K562 (cell line): ENCODE measurements at regions not wholly inside any gene's neighbourhood (a gene's known extent, or its start where the extent isn't known, plus 50 kb on each side); places are given as distances from the start of the nearest gene placed in this dataset.

Experiments used
- ATAC-seq: fragments of 200-7000 bp; cut with Tn5 transposase; 3 replicates; pipeline ENCODE4 v1.9.1; 2020; ENCODE audit warnings: moderate library complexity
- BruUV-seq: library from RNA; stranded (reverse); fragments of 400-500 nt; replicated peaks from 2 replicates; lab custom pipeline; 2021; lab: Mats Ljungman, UMichigan
- CTCF ChIA-PET: fragments of 300-600 bp; formaldehyde crosslinking; extraction: SDS; loops from one replicate; lab custom pipeline; 2021; ENCODE audit warnings: low intra/inter-chr PET ratio; lab: Yijun Ruan, JAX
- POLR2A ChIA-PET: fragments of 300-600, 350-650 bp; sonication (Branson Sonifier 250); formaldehyde crosslinking; extraction: SDS; loops from one replicate; lab custom pipeline; 2021; ENCODE audit warnings: antibody characterized with exemption, inconsistent platforms; lab: Yijun Ruan, JAX
- DNase-seq, 4 experiments: peaks; one replicate each; pipeline versions ENCODE4 v3.0.0 to v3.0.0-alpha.2; 2011 to 2018; ENCODE audit warnings: low spot score in 3 of 4, mixed read lengths in 3 of 4; ENCODE audit errors: extremely low read depth in 1 of 4
- FAIRE-seq: peaks from 2 replicates; lab custom pipeline; 2011; peaks lifted over from hg19 to GRCh38; lab: Jason Lieb, UNC
- H2AFZ ChIP-seq: 2 replicates; pipeline ENCODE4 v1.6.0; 2011; ENCODE audit warnings: low read depth, low read length, control low read depth, inconsistent platforms
- H3K27ac ChIP-seq: fragments of 200-600 bp; 3 replicates; pipeline ENCODE4 v1.8.0; 2011; ENCODE audit warnings: low read depth, mild to moderate bottlenecking, control low read depth, inconsistent platforms, low read length, moderate library complexity, mixed read lengths; ENCODE audit errors: extremely low read depth
- H3K27me3 ChIP-seq, 2 experiments: fragments of 300-600 bp in 1 of 2; 2 replicates in 1 of 2; 3 replicates in 1 of 2; pipeline versions ENCODE4 v1.6.0 to v1.8.0; 2011; ENCODE audit warnings: inconsistent platforms in 2 of 2, low read length in 2 of 2, mild to moderate bottlenecking in 1 of 2, mixed read lengths in 1 of 2, moderate library complexity in 1 of 2; ENCODE audit not compliant: control insufficient read depth in 2 of 2, insufficient read depth in 2 of 2
- H3K36me3 ChIP-seq: fragments of 300-600 bp; 3 replicates; pipeline ENCODE4 v1.8.0; 2011; ENCODE audit warnings: mild to moderate bottlenecking, low read length, inconsistent platforms; ENCODE audit not compliant: control insufficient read depth, insufficient read depth
- H3K4me1 ChIP-seq, 2 experiments: fragments of 200-600 bp in 1 of 2; replicated peaks in 1 of 2; 2 replicates in 1 of 2; 3 replicates in 1 of 2; pipeline versions ENCODE4 v1.5.1 to v1.8.0; 2011; ENCODE audit warnings: inconsistent platforms in 2 of 2, low read length in 2 of 2, mild to moderate bottlenecking in 1 of 2, mixed read lengths in 1 of 2, moderate library complexity in 1 of 2; ENCODE audit not compliant: control insufficient read depth in 2 of 2, insufficient read depth in 2 of 2
- H3K4me2 ChIP-seq: 2 replicates; pipeline ENCODE4 v1.6.1; 2011; ENCODE audit warnings: low read length, control low read depth, inconsistent platforms, mixed read lengths; ENCODE audit not compliant: insufficient read depth
- H3K4me3 ChIP-seq: fragments of 200-600 bp; sonication (generic), shearing (Covaris generic); 2 replicates; pipeline ENCODE4 v1.5.1; 2016; ENCODE audit warnings: control low read depth, inconsistent platforms
- H3K79me2 ChIP-seq: fragments of 200-600 bp; 3 replicates; pipeline ENCODE4 v1.8.0; 2011; ENCODE audit warnings: low read length, inconsistent platforms; ENCODE audit not compliant: control insufficient read depth, insufficient read depth
- H3K9ac ChIP-seq, 2 experiments: 2 replicates each; pipeline versions ENCODE4 v1.6.0 to v1.6.1; 2011; ENCODE audit warnings: low read depth in 2 of 2, low read length in 2 of 2, control low read depth in 1 of 2, inconsistent platforms in 1 of 2, mild to moderate bottlenecking in 1 of 2, mixed read lengths in 1 of 2; ENCODE audit not compliant: insufficient read depth in 1 of 2
- H3K9me1 ChIP-seq: one replicate; pipeline ENCODE4 v1.6.0; 2011; ENCODE audit warnings: inconsistent platforms, mild to moderate bottlenecking, low read length, moderate library complexity; ENCODE audit not compliant: control insufficient read depth, insufficient read depth
- H3K9me3 ChIP-seq: replicated peaks from 2 replicates; pipeline ENCODE4 v1.5.1; 2011; ENCODE audit warnings: low read depth, low read length, inconsistent platforms; ENCODE audit not compliant: control insufficient read depth, insufficient read depth
- H4K20me1 ChIP-seq: replicated peaks from 2 replicates; pipeline ENCODE4 v1.6.1; 2011; ENCODE audit warnings: low read length, inconsistent platforms, mixed read lengths; ENCODE audit not compliant: control insufficient read depth, insufficient read depth
- BCLAF1 ChIP-seq, 2 experiments: fragments of 450-650 bp in 1 of 2; IDR thresholded peaks; 2 replicates each; pipeline ENCODE4 v1.6.1; 2011 to 2017; ENCODE audit warnings: low read depth in 2 of 2, antibody characterized with exemption in 1 of 2, borderline replicate concordance in 1 of 2, low read length in 1 of 2, mild to moderate bottlenecking in 1 of 2, mixed read lengths in 1 of 2; ENCODE audit not compliant: control insufficient read depth in 1 of 2
- DNMT1 ChIP-seq: fragments of 450-650 bp; IDR thresholded peaks from 2 replicates; pipeline ENCODE4 v1.6.1; 2016; ENCODE audit warnings: antibody characterized with exemption, mild to moderate bottlenecking
- FOXO4 ChIP-seq: fragments of 450-650 bp; formaldehyde crosslinking; IDR thresholded peaks from 2 replicates; pipeline ENCODE4 v1.4.0; 2020; ENCODE audit warnings: mild to moderate bottlenecking, moderate library complexity
- HDAC6 ChIP-seq: IDR thresholded peaks from 2 replicates; pipeline ENCODE4 v1.6.1; 2012; ENCODE audit warnings: low read depth, mild to moderate bottlenecking, control low read depth, inconsistent platforms, low read length, moderate library complexity
- HLTF ChIP-seq: fragments of 450-650 bp; IDR thresholded peaks from 2 replicates; pipeline ENCODE4 v1.6.1; 2016
- KLF1 ChIP-seq: fragments of 450-650 bp; IDR thresholded peaks from 2 replicates; pipeline ENCODE4 v1.6.1; 2016; ENCODE audit warnings: missing genetic modification characterization, missing compliant biosample characterization
- MAFF ChIP-seq: IDR thresholded peaks from 2 replicates; pipeline ENCODE4 v1.6.1; 2012; ENCODE audit warnings: low read length, improper control_type of control experiment
- MITF ChIP-seq: IDR thresholded peaks from 2 replicates; pipeline ENCODE4 v1.6.1; 2014; ENCODE audit warnings: antibody characterized with exemption
- NFATC3 ChIP-seq: fragments of 450-650 bp; IDR thresholded peaks from 2 replicates; pipeline ENCODE4 v1.6.1; 2017; ENCODE audit warnings: mild to moderate bottlenecking
- NONO ChIP-seq, 2 experiments: fragments of 200-400 bp in 1 of 2; fragments of 450-650 bp in 1 of 2; formaldehyde crosslinking in 1 of 2; IDR thresholded peaks; 2 replicates each; pipeline ENCODE4 v1.6.1; 2017; ENCODE audit warnings: low read depth in 2 of 2, mild to moderate bottlenecking in 2 of 2, moderate library complexity in 2 of 2, low read length in 1 of 2
- PCBP1 ChIP-seq: fragments of 200-400 bp; formaldehyde crosslinking; IDR thresholded peaks from 2 replicates; pipeline ENCODE4 v1.6.1; 2018; ENCODE audit warnings: mild to moderate bottlenecking, low read depth, low read length; ENCODE audit not compliant: poor library complexity, severe bottlenecking
- SPI1 ChIP-seq: IDR thresholded peaks from 2 replicates; pipeline ENCODE4 v1.6.1; 2011; ENCODE audit warnings: low read depth, low read length, control low read depth, borderline replicate concordance
- ZNF134 ChIP-seq: fragments of 250-450 bp; sonication (Bioruptor Pico); conservative IDR thresholded peaks from 2 replicates; pipeline ENCODE4 v1.4.0; 2020
- ZNF431 ChIP-seq: sonication (generic); formaldehyde crosslinking; IDR thresholded peaks from 2 replicates; pipeline ENCODE4 v1.8.0; 2022; ENCODE audit warnings: mild to moderate bottlenecking, missing genetic modification reagents
- ZNF785 ChIP-seq: fragments of 250-450 bp; sonication (Bioruptor Pico); IDR thresholded peaks from 2 replicates; pipeline ENCODE4 v1.4.0; 2020; ENCODE audit warnings: mild to moderate bottlenecking
- ZSCAN29 ChIP-seq: fragments of 450-650 bp; IDR thresholded peaks from 2 replicates; pipeline ENCODE4 v1.6.1; 2017
- WGBS: fragments of 100-300 bp; shearing (Covaris generic); methylation state at CpG from one replicate; pipeline ENCODE4 v1.1.6; 2016; ENCODE audit warnings: low coverage, mixed read lengths; ENCODE audit not compliant: insufficient coverage; ENCODE audit errors: missing lambda C conversion rate; 5-methylcytosine and 5-hydroxymethylcytosine counted together
- in situ Hi-C: fragments of 300-500 bp; cut with MboI; formaldehyde crosslinking; loops from 4 replicates; pipeline ENCODE4 v1.15.0; 2018; ENCODE audit warnings: inconsistent platforms, mixed read lengths
- intact Hi-C: fragments of 100-400 bp; cut with micrococcal nuclease; formaldehyde crosslinking; loops from 2 replicates; pipeline ENCODE4 v1.14.2; 2022

- ChIA-PET CTCF (no interaction called here), POLR2A (no interaction called here)
- Histone ChIP-seq H3K9ac (no peak overlapping the region), H3K4me2 (no peak overlapping the region), H3K9me3 (no peaks in the 10 kb centered on the region), H4K20me1 (no peaks in the 10 kb centered on the region), H3K4me1 (no peaks in the 10 kb centered on the region), H3K27ac (no peak overlapping the region), H3K36me3 (no peaks in the 10 kb centered on the region), H3K79me2 (no peaks in the 10 kb centered on the region), H2AFZ (no peak overlapping the region), H3K9me1 (no peaks in the 10 kb centered on the region), H3K27me3 (peaks cover 0 to 2% of the 10 kb centered on the region in 2 experiments; a peak in 1 of 5 replicates), H3K4me3 (no peak overlapping the region)
- ATAC-seq (no peak), DNase-seq (no peak), FAIRE-seq (no peak)
- WGBS, result under 1% methylated on average over 8 of the region's 8 CpGs
- BruUV-seq, result no TSS peak
- in situ Hi-C loops, result no loop called here
- intact Hi-C loops, result no loop called here
- TF ChIP-seq MITF, result no peak
- no peak for TF ChIP-seq PCBP1
- no peak for TF ChIP-seq MAFF
- no peak for TF ChIP-seq DNMT1
- no peak for TF ChIP-seq KLF1 (tag)
- TF ChIP-seq ZNF134 (CRISPR knock-in tag), result no peak
- no peak for TF ChIP-seq BCLAF1 (IDR thresholded peaks at IDR 0.05; ENCODE audit: borderline replicate concordance in 1 of 2, control insufficient read depth in 1 of 2, low read depth in 2 of 2, low read length in 1 of 2)
- TF ChIP-seq NONO (IDR thresholded peaks at IDR 0.05; ENCODE audit: low read depth in 2 of 2, low read length in 1 of 2), result no peak
- no peak for TF ChIP-seq HDAC6
- TF ChIP-seq NFATC3, result no peak
- TF ChIP-seq ZSCAN29, result no peak
- no peak for TF ChIP-seq FOXO4 (CRISPR knock-in tag)
- TF ChIP-seq ZNF785 (CRISPR knock-in tag), result no peak
- TF ChIP-seq ZNF431 (CRISPR knock-in tag), result no peak
- no peak for TF ChIP-seq HLTF
- no peak for TF ChIP-seq SPI1
These were observed 393.4 kb downstream of the ACTR3B start for GRCh38 chr7:153152801-153153422.
